Activated CD4-positive, alpha-beta T cell treated with anti-CD3 and anti-CD28 coated beads, Interleukin-2, amount 10 ng/mL, durations not matched to agents 24 days and 14 days (primary cell): ENCODE measurements at regions not wholly inside any gene's neighbourhood (a gene's known extent, or its start where the extent isn't known, plus 50 kb on each side); places are given as distances from the start of the nearest gene placed in this dataset.

Experiments
- DNase-seq: peaks from one replicate; pipeline ENCODE4 v3.0.0; 2022
- H3K27ac Mint-ChIP-seq: one replicate; pipeline ENCODE4 v1.8.0; 2022; ENCODE audit warnings: mild to moderate bottlenecking, mixed read lengths
- H3K27me3 Mint-ChIP-seq: one replicate; pipeline ENCODE4 v1.8.0; 2022; ENCODE audit warnings: mixed read lengths
- H3K36me3 Mint-ChIP-seq: one replicate; pipeline ENCODE4 v1.8.0; 2022; ENCODE audit warnings: low read depth, mild to moderate bottlenecking, mixed read lengths
- H3K4me1 Mint-ChIP-seq: one replicate; pipeline ENCODE4 v1.8.0; 2021; ENCODE audit warnings: mixed read lengths
- H3K4me3 Mint-ChIP-seq: one replicate; pipeline ENCODE4 v1.8.0; 2022; ENCODE audit warnings: mild to moderate bottlenecking, moderate library complexity, mixed read lengths
- H3K9me3 Mint-ChIP-seq: one replicate; pipeline ENCODE4 v1.8.0; 2021; ENCODE audit warnings: mixed read lengths
- intact Hi-C: fragments of 100-400 bp; cut with micrococcal nuclease; formaldehyde crosslinking; loops from one replicate; pipeline ENCODE4 v1.15.1; 2023

GRCh38 chr7:16001477-16001876 is 315.0 kb upstream of the MEOX2 start:
- Mint-ChIP-seq H3K4me1 (no peaks in the 10 kb centered on the region), H3K27ac (no peak overlapping the region), H3K9me3 (no peaks in the 10 kb centered on the region), H3K4me3 (no peak overlapping the region), H3K27me3 (no peaks in the 10 kb centered on the region), H3K36me3 (no peaks in the 10 kb centered on the region)
- DNase-seq, result no peak
- intact Hi-C loops, result no loop called here

- no peaks in the 10 kb centered on the region for H3K27me3 Mint-ChIP-seq
- H3K4me1 Mint-ChIP-seq, result no peaks in the 10 kb centered on the region
- no peaks in the 10 kb centered on the region for H3K36me3 Mint-ChIP-seq
- no peaks in the 10 kb centered on the region for H3K9me3 Mint-ChIP-seq
- no peak overlapping the region for H3K4me3 Mint-ChIP-seq
- no peak for DNase-seq
- intact Hi-C loops, result no loop called here
- no peak overlapping the region for H3K27ac Mint-ChIP-seq
Observed at GRCh38 chr7:15998617-15999016, 312.1 kb upstream of the MEOX2 start.

GRCh38 chr7:15995027-15995426 is 308.5 kb upstream of the MEOX2 start:
- H3K4me3 Mint-ChIP-seq, result no peak overlapping the region
- no peak overlapping the region for H3K27ac Mint-ChIP-seq
- no peaks in the 10 kb centered on the region for H3K9me3 Mint-ChIP-seq
- no peaks in the 10 kb centered on the region for H3K36me3 Mint-ChIP-seq
- intact Hi-C loops, result no loop called here
- no peak for DNase-seq
- no peaks in the 10 kb centered on the region for H3K27me3 Mint-ChIP-seq
- H3K4me1 Mint-ChIP-seq, result no peaks in the 10 kb centered on the region

GRCh38 chr7:15989194-15989593 is 302.7 kb upstream of the MEOX2 start:
- no peaks in the 10 kb centered on the region for H3K9me3 Mint-ChIP-seq
- H3K36me3 Mint-ChIP-seq, result no peaks in the 10 kb centered on the region
- H3K4me1 Mint-ChIP-seq, result no peaks in the 10 kb centered on the region
- no peak overlapping the region for H3K27ac Mint-ChIP-seq
- no peak for DNase-seq
- intact Hi-C loops, result no loop called here
- H3K4me3 Mint-ChIP-seq, result no peak overlapping the region
- no peaks in the 10 kb centered on the region for H3K27me3 Mint-ChIP-seq

GRCh38 chr7:15985587-15986384 is 299.3 kb upstream of the MEOX2 start:
- no peak for DNase-seq
- Mint-ChIP-seq H3K4me3 (no peak overlapping the region), H3K27me3 (no peaks in the 10 kb centered on the region), H3K36me3 (no peaks in the 10 kb centered on the region), H3K4me1 (no peaks in the 10 kb centered on the region), H3K9me3 (no peaks in the 10 kb centered on the region), H3K27ac (no peak overlapping the region)
- intact Hi-C loops, result no loop called here

GRCh38 chr7:15977663-15978062 is 291.2 kb upstream of the MEOX2 start:
- DNase-seq, result no peak
- Mint-ChIP-seq H3K4me1 (no peaks in the 10 kb centered on the region), H3K27ac (no peak overlapping the region), H3K27me3 (no peaks in the 10 kb centered on the region), H3K36me3 (no peaks in the 10 kb centered on the region), H3K9me3 (no peaks in the 10 kb centered on the region), H3K4me3 (no peak overlapping the region)
- intact Hi-C loops, result no loop called here

- no peak overlapping the region for H3K4me3 Mint-ChIP-seq
- no peaks in the 10 kb centered on the region for H3K27me3 Mint-ChIP-seq
- no peaks in the 10 kb centered on the region for H3K4me1 Mint-ChIP-seq
- H3K9me3 Mint-ChIP-seq, result no peaks in the 10 kb centered on the region
- no peak overlapping the region for H3K27ac Mint-ChIP-seq
- intact Hi-C loops, result no loop called here
- no peaks in the 10 kb centered on the region for H3K36me3 Mint-ChIP-seq
- DNase-seq, result no peak
Observed at GRCh38 chr7:15972862-15973275, 286.4 kb upstream of the MEOX2 start.

- Mint-ChIP-seq H3K9me3 (peaks cover 4% of the 10 kb centered on the region), H3K27me3 (no peaks in the 10 kb centered on the region), H3K4me1 (no peaks in the 10 kb centered on the region), H3K27ac (no peak overlapping the region), H3K4me3 (no peak overlapping the region), H3K36me3 (no peaks in the 10 kb centered on the region)
- intact Hi-C loops, result no loop called here
- DNase-seq, result no peak
Observed at GRCh38 chr7:15967551-15967950, 281.1 kb upstream of the MEOX2 start.

GRCh38 chr7:15967121-15967520 is 280.6 kb upstream of the MEOX2 start:
- Mint-ChIP-seq H3K4me1 (no peaks in the 10 kb centered on the region), H3K9me3 (peaks cover 4% of the 10 kb centered on the region), H3K4me3 (no peak overlapping the region), H3K27me3 (no peaks in the 10 kb centered on the region), H3K27ac (no peak overlapping the region), H3K36me3 (no peaks in the 10 kb centered on the region)
- DNase-seq, result no peak
- intact Hi-C loops, result no loop called here

- Mint-ChIP-seq H3K4me1 (no peaks in the 10 kb centered on the region), H3K9me3 (peaks cover 4% of the 10 kb centered on the region), H3K27ac (no peak overlapping the region), H3K27me3 (no peaks in the 10 kb centered on the region), H3K4me3 (no peak overlapping the region), H3K36me3 (no peaks in the 10 kb centered on the region)
- DNase-seq, result no peak
- intact Hi-C loops, result no loop called here
Observed at GRCh38 chr7:15963206-15963605, 276.7 kb upstream of the MEOX2 start.

GRCh38 chr7:15954671-15955354 is 268.3 kb upstream of the MEOX2 start:
- H3K27ac Mint-ChIP-seq, result no peak overlapping the region
- no peaks in the 10 kb centered on the region for H3K4me1 Mint-ChIP-seq
- H3K27me3 Mint-ChIP-seq, result no peaks in the 10 kb centered on the region
- no peaks in the 10 kb centered on the region for H3K36me3 Mint-ChIP-seq
- peaks cover 4% of the 10 kb centered on the region for H3K9me3 Mint-ChIP-seq
- H3K4me3 Mint-ChIP-seq, result no peak overlapping the region
- intact Hi-C loops, result no loop called here
- DNase-seq, result no peak

GRCh38 chr7:15950299-15950698 is 263.8 kb upstream of the MEOX2 start:
- Mint-ChIP-seq H3K4me3 (no peak overlapping the region), H3K36me3 (no peaks in the 10 kb centered on the region), H3K27ac (no peak overlapping the region), H3K27me3 (no peaks in the 10 kb centered on the region), H3K4me1 (no peaks in the 10 kb centered on the region), H3K9me3 (no peaks in the 10 kb centered on the region)
- no peak for DNase-seq
- intact Hi-C loops, result no loop called here

GRCh38 chr7:15947754-15948153 is 261.3 kb upstream of the MEOX2 start:
- H3K4me3 Mint-ChIP-seq, result no peak overlapping the region
- H3K36me3 Mint-ChIP-seq, result no peaks in the 10 kb centered on the region
- no peaks in the 10 kb centered on the region for H3K27me3 Mint-ChIP-seq
- no peak overlapping the region for H3K27ac Mint-ChIP-seq
- H3K4me1 Mint-ChIP-seq, result no peaks in the 10 kb centered on the region
- intact Hi-C loops, result no loop called here
- no peak for DNase-seq
- no peaks in the 10 kb centered on the region for H3K9me3 Mint-ChIP-seq

GRCh38 chr7:15938115-15938514 is 251.6 kb upstream of the MEOX2 start:
- H3K27ac Mint-ChIP-seq, result no peak overlapping the region
- intact Hi-C loops, result no loop called here
- no peak overlapping the region for H3K4me3 Mint-ChIP-seq

GRCh38 chr7:15937571-15937970 is 251.1 kb upstream of the MEOX2 start:
- no peak for DNase-seq
- no peak overlapping the region for H3K27ac Mint-ChIP-seq
- no peaks in the 10 kb centered on the region for H3K4me1 Mint-ChIP-seq
- peaks cover 3% of the 10 kb centered on the region for H3K9me3 Mint-ChIP-seq
- no peak overlapping the region for H3K4me3 Mint-ChIP-seq
- intact Hi-C loops, result no loop called here
- no peaks in the 10 kb centered on the region for H3K27me3 Mint-ChIP-seq
- H3K36me3 Mint-ChIP-seq, result no peaks in the 10 kb centered on the region

More at GRCh38 chr7:15938115-15938514, 251.6 kb upstream of the MEOX2 start:
- H3K9me3 Mint-ChIP-seq, result peaks cover 3% of the 10 kb centered on the region
- DNase-seq, result no peak
- H3K36me3 Mint-ChIP-seq, result no peaks in the 10 kb centered on the region
- no peaks in the 10 kb centered on the region for H3K4me1 Mint-ChIP-seq
- H3K27me3 Mint-ChIP-seq, result no peaks in the 10 kb centered on the region
